Medulla oblongata (tissue), 1 donor: ENCODE measurements at regions not wholly inside any gene's neighbourhood (a gene's known extent, or its start where the extent isn't known, plus 50 kb on each side); places are given as distances from the start of the nearest gene placed in this dataset.
"Not testable (repeated sequence)": the region's sequence is repeated elsewhere in the genome, so short reads cannot be mapped to it uniquely, and the experiment has no call there.

ENCODE experiments used
- DNase-seq: peaks from one replicate; pipeline ENCODE4 v3.0.0-alpha.2; 2015; ENCODE audit errors: extremely low spot score

GRCh38 chr12:14032191-14032590, 50.8 kb upstream of the GRIN2B start:
- not testable (repeated sequence) for DNase-seq

GRCh38 chr12:14043776-14044175, 62.4 kb upstream of the GRIN2B start:
- no peak for DNase-seq

- peak; percentile 19 for DNase-seq
Measured at GRCh38 chr12:14048941-14049545, 67.6 kb upstream of the GRIN2B start.

- DNase-seq: no peak
Measured at GRCh38 chr12:14057895-14058294, 76.5 kb upstream of the GRIN2B start.

GRCh38 chr12:14058717-14059116, 77.3 kb upstream of the GRIN2B start:
- peak; percentile 34 for DNase-seq

GRCh38 chr12:14059548-14059947, 78.1 kb upstream of the GRIN2B start:
- no peak for DNase-seq

- DNase-seq: no peak
Measured at GRCh38 chr12:14065616-14066015, 84.2 kb upstream of the GRIN2B start.

- no peak for DNase-seq
Measured at GRCh38 chr12:14066021-14066420, 84.6 kb upstream of the GRIN2B start.

- no peak for DNase-seq
Measured at GRCh38 chr12:14068961-14069360, 87.6 kb upstream of the GRIN2B start.

- DNase-seq: no peak
Measured at GRCh38 chr12:14071833-14072232, 90.4 kb upstream of the GRIN2B start.

GRCh38 chr12:14072987-14073386, 91.6 kb upstream of the GRIN2B start:
- no peak for DNase-seq

- no peak for DNase-seq
Measured at GRCh38 chr12:14075797-14076393, 94.5 kb upstream of the GRIN2B start.

GRCh38 chr12:14076538-14076937, 95.1 kb upstream of the GRIN2B start:
- DNase-seq: no peak

GRCh38 chr12:14086838-14087237, 105.4 kb upstream of the GRIN2B start:
- DNase-seq: no peak

- no peak for DNase-seq
Measured at GRCh38 chr12:14099994-14100393, 118.6 kb upstream of the GRIN2B start.

GRCh38 chr12:14101556-14101955, 120.2 kb upstream of the GRIN2B start:
- DNase-seq: not testable (repeated sequence)

GRCh38 chr12:14111230-14111865, 129.9 kb upstream of the GRIN2B start:
- no peak for DNase-seq

- DNase-seq: peak; percentile 53
Measured at GRCh38 chr12:14113031-14113430, 131.6 kb upstream of the GRIN2B start.

GRCh38 chr12:14126692-14127091, 145.3 kb upstream of the GRIN2B start:
- no peak for DNase-seq

- no peak for DNase-seq
Measured at GRCh38 chr12:14129611-14130195, 148.3 kb upstream of the GRIN2B start.

GRCh38 chr12:14135996-14136395, 154.6 kb upstream of the GRIN2B start:
- DNase-seq: no peak

- no peak for DNase-seq
Measured at GRCh38 chr12:14138495-14138894, 157.1 kb upstream of the GRIN2B start.
